Type B pancreatic cell (in vitro differentiated cells): ENCODE measurements at regions not wholly inside any gene's neighbourhood (a gene's known extent, or its start where the extent isn't known, plus 50 kb on each side); places are given as distances from the start of the nearest gene placed in this dataset.
"Not testable (repeated sequence)": the region's sequence is repeated elsewhere in the genome, so short reads cannot be mapped to it uniquely, and the experiment has no call there.

Experiments
- DNase-seq: peaks from one replicate; pipeline ENCODE4 v3.0.0; 2021; ENCODE audit warnings: mixed read lengths; ENCODE audit not compliant: unreplicated experiment; ENCODE audit errors: extremely low spot score
- H3K27ac Mint-ChIP-seq: 2 replicates; pipeline ENCODE4 v1.8.0; 2021; ENCODE audit warnings: mild to moderate bottlenecking, mixed read lengths
- H3K27me3 Mint-ChIP-seq: 2 replicates; pipeline ENCODE4 v1.8.0; 2021; ENCODE audit warnings: mixed read lengths
- H3K36me3 Mint-ChIP-seq: 2 replicates; pipeline ENCODE4 v1.8.0; 2021; ENCODE audit warnings: mixed read lengths
- H3K4me1 Mint-ChIP-seq: one replicate; pipeline ENCODE4 v1.8.0; 2021; ENCODE audit warnings: mixed read lengths; ENCODE audit not compliant: unreplicated experiment
- H3K4me3 Mint-ChIP-seq: 2 replicates; pipeline ENCODE4 v1.8.0; 2021; ENCODE audit warnings: mild to moderate bottlenecking, mixed read lengths
- H3K9me3 Mint-ChIP-seq: 2 replicates; pipeline ENCODE4 v1.8.0; 2021; ENCODE audit warnings: mixed read lengths
- CTCF ChIP-seq: fragments of 200-600 bp; sonication (generic); conservative IDR thresholded peaks from 2 replicates; pipeline ENCODE4 v1.5.0; 2021; ENCODE audit warnings: antibody characterized with exemption, mild to moderate bottlenecking

GRCh38 chr4:146053891-146054290 lies 115.3 kb upstream of the ZNF827 start:
- TF ChIP-seq CTCF = no peak
- peaks cover under 1% of the 10 kb centered on the region for H3K9me3 Mint-ChIP-seq
- H3K4me3 Mint-ChIP-seq = no peak overlapping the region
- no peak for DNase-seq
- H3K4me1 Mint-ChIP-seq = no peaks in the 10 kb centered on the region
- H3K36me3 Mint-ChIP-seq = no peaks in the 10 kb centered on the region
- H3K27me3 Mint-ChIP-seq = no peaks in the 10 kb centered on the region
- H3K27ac Mint-ChIP-seq = no peak overlapping the region

- H3K27me3 Mint-ChIP-seq = no peaks in the 10 kb centered on the region
- H3K27ac Mint-ChIP-seq = no peak overlapping the region
- H3K4me1 Mint-ChIP-seq = no peaks in the 10 kb centered on the region
- no peak for TF ChIP-seq CTCF
- DNase-seq = no peak
- peaks cover 5% of the 10 kb centered on the region for H3K9me3 Mint-ChIP-seq
- no peak overlapping the region for H3K4me3 Mint-ChIP-seq
- no peaks in the 10 kb centered on the region for H3K36me3 Mint-ChIP-seq
Observed at GRCh38 chr4:146051728-146052391, 113.2 kb upstream of the ZNF827 start.

GRCh38 chr4:146051223-146051622 lies 112.6 kb upstream of the ZNF827 start:
- H3K27me3 Mint-ChIP-seq = no peaks in the 10 kb centered on the region
- TF ChIP-seq CTCF = no peak
- no peak overlapping the region for H3K27ac Mint-ChIP-seq
- H3K4me3 Mint-ChIP-seq = no peak overlapping the region
- H3K4me1 Mint-ChIP-seq = no peaks in the 10 kb centered on the region
- no peaks in the 10 kb centered on the region for H3K36me3 Mint-ChIP-seq
- peaks cover 5% of the 10 kb centered on the region for H3K9me3 Mint-ChIP-seq
- no peak for DNase-seq

DNA sequence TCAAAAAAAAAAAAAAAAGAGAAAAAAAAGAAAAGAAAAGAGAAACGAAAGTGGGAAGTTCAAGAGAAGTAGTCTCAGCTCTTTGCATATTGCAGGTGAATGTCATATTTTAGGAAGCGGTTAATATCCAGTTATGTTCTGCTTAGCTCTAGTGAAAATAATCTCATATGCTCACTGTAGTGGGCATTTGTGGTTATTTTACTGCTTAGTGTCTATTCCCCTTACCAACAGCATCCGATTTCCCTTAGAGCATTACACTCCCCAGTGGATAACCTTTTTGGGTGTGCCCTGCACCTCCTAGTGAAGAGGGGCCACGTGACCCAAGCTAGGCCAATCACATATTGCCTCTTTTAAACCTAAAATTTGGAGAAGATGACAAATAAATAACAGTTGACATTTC lies 111.2 kb upstream of the ZNF827 start:
- no peak for TF ChIP-seq CTCF
- Mint-ChIP-seq H3K27me3 (no peaks in the 10 kb centered on the region), H3K36me3 (no peaks in the 10 kb centered on the region), H3K4me3 (no peak overlapping the region), H3K9me3 (peaks cover 5% of the 10 kb centered on the region), H3K27ac (no peak overlapping the region), H3K4me1 (no peaks in the 10 kb centered on the region)
- DNase-seq = no peak

GRCh38 chr4:146047768-146048167 lies 109.1 kb upstream of the ZNF827 start:
- not testable (repeated sequence) for H3K4me1 Mint-ChIP-seq, H3K27me3 Mint-ChIP-seq, H3K36me3 Mint-ChIP-seq, H3K4me3 Mint-ChIP-seq, DNase-seq, H3K9me3 Mint-ChIP-seq, H3K27ac Mint-ChIP-seq

- no peak overlapping the region for H3K4me3 Mint-ChIP-seq
- H3K4me1 Mint-ChIP-seq = no peaks in the 10 kb centered on the region
- H3K9me3 Mint-ChIP-seq = no peaks in the 10 kb centered on the region
- no peaks in the 10 kb centered on the region for H3K27me3 Mint-ChIP-seq
- no peaks in the 10 kb centered on the region for H3K36me3 Mint-ChIP-seq
- no peak for TF ChIP-seq CTCF
- no peak overlapping the region for H3K27ac Mint-ChIP-seq
- no peak for DNase-seq
Observed at GRCh38 chr4:146041139-146042004, 102.7 kb upstream of the ZNF827 start.
